ENCODE measurements at regions not wholly inside any gene's neighbourhood (a gene's known extent, or its start where the extent isn't known, plus 50 kb on each side); places are given as distances from the start of the nearest gene placed in this dataset.

GRCh38 chr6:56386717-56387116 is 139.3 kb upstream of the COL21A1 start:
- Mint-ChIP-seq H3K9me3 (peaks cover 3 to 23% (median 6%) of the 10 kb centered on the region in 6 donors), H3K36me3 (no peaks in the 10 kb centered on the region), H3K27ac (no peak overlapping the region), H3K4me3 (no peak overlapping the region), H3K27me3 (ENCODE audit: low read depth in 3 of 3) (peaks cover 0 to 7% (median 2%) of the 10 kb centered on the region in 3 donors), H3K4me1 (peaks cover 3 to 12% of the 10 kb centered on the region in 2 donors)
- no peak for DNase-seq

DNA sequence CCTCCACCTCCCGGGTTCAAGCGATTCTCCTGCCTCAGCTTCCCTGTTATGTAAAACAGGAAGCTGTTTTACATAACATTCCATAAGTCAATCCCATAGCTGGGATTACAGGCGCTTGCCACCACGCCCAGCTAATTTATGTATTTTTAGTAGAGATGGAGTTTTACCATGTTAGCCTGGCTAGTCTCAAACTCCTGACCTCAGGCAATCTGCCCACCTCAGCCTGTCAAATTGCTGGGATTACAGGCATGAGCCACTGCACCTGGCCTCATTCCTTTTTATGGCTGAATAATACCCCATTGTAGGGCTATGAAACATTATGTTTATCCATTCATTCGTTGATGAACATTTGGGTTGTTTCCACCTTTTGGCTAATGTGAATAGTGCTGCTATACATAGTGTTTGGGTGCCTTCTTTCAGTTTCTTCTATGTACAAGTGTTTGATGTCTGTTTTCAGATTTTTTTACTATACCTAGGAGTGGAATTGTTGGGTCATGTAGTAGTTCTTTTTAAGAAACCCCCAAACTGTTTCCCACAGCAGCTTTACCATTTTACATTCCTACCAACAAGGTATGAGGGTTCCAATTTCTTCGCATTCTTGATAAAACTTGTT is 138.7 kb upstream of the COL21A1 start:
- H3K4me1 Mint-ChIP-seq: peaks cover 3 to 12% of the 10 kb centered on the region in 2 donors
- H3K27ac Mint-ChIP-seq: no peak overlapping the region
- DNase-seq: no peak
- no peaks in the 10 kb centered on the region for H3K36me3 Mint-ChIP-seq
- peaks cover 0 to 7% (median 2%) of the 10 kb centered on the region in 3 donors for H3K27me3 Mint-ChIP-seq (ENCODE audit: low read depth in 3 of 3)
- no peak overlapping the region for H3K4me3 Mint-ChIP-seq
- H3K9me3 Mint-ChIP-seq: peaks cover 3 to 23% (median 6%) of the 10 kb centered on the region in 6 donors

DNA sequence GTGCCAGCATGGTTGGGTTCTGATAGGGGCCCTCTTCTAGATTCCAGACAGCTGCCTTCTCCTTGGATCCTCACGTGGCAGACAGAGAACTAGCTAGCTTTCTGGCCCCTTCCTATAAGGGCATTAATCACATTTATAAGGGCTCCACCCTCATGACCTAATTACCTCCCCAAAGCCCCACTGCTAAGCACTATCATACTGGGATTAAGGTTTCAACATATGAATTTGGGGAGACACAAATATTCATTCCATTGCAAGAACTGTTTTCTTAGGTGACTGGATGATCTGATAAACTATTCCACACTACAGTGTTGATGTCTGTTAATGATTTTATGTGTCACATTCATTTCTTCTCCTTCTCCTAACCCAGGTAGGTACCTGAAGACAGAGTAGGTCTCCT is 135.8 kb upstream of the COL21A1 start:
- DNase-seq: no peak
- Mint-ChIP-seq H3K27me3 (ENCODE audit: low read depth in 3 of 3) (peaks cover 0 to 2% (median 2%) of the 10 kb centered on the region in 3 donors), H3K4me3 (no peak overlapping the region), H3K9me3 (peaks cover 0 to 6% (median 0%) of the 10 kb centered on the region in 6 donors), H3K4me1 (peaks cover 3 to 12% of the 10 kb centered on the region in 2 donors), H3K36me3 (no peaks in the 10 kb centered on the region), H3K27ac (no peak overlapping the region)

DNA sequence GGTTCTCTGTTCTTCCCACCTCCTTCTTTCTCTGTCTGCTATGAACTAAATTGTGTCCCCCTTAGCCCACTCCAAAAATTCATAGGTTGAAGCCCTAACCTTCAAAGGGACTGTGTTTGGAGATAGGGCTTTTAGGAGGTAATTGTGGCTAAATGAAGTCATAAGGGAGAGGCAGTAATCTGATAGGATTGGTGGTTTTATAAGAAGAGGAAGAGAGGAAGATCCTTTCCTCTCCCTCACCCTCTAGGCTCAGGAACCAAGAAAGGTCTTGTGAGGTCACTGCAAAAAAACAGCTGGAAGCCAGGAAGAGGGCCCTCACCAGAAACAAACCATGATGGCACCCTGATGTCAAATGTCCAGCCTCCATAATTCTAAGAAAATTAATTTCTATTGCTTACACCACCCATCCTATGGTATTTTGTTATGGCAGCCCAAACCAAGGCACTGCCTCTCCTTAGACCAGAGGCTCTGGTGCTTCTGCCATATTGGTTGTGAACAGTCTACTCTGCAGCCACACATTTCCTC is 135.1 kb upstream of the COL21A1 start:
- no peak overlapping the region for H3K4me3 Mint-ChIP-seq
- peaks cover 0 to 2% (median 0%) of the 10 kb centered on the region in 6 donors for H3K9me3 Mint-ChIP-seq
- H3K27me3 Mint-ChIP-seq (ENCODE audit: low read depth in 3 of 3): peaks cover 0 to 2% (median 2%) of the 10 kb centered on the region in 3 donors
- H3K4me1 Mint-ChIP-seq: peaks cover 3 to 12% of the 10 kb centered on the region in 2 donors
- no peak overlapping the region for H3K27ac Mint-ChIP-seq
- no peaks in the 10 kb centered on the region for H3K36me3 Mint-ChIP-seq
- no peak for DNase-seq

GRCh38 chr6:56381801-56382251 is 134.4 kb upstream of the COL21A1 start:
- H3K9me3 Mint-ChIP-seq: peaks cover 0 to 2% (median 0%) of the 10 kb centered on the region in 6 donors
- peaks cover 3 to 12% of the 10 kb centered on the region in 2 donors for H3K4me1 Mint-ChIP-seq
- no peak overlapping the region for H3K4me3 Mint-ChIP-seq
- H3K27ac Mint-ChIP-seq: no peak overlapping the region
- H3K36me3 Mint-ChIP-seq: no peaks in the 10 kb centered on the region
- peaks cover 0 to 2% (median 2%) of the 10 kb centered on the region in 3 donors for H3K27me3 Mint-ChIP-seq (ENCODE audit: low read depth in 3 of 3)
- no peak for DNase-seq

GRCh38 chr6:56380476-56380875 is 133.1 kb upstream of the COL21A1 start:
- no peak for DNase-seq
- Mint-ChIP-seq H3K27ac (no peak overlapping the region), H3K4me1 (peaks cover 3 to 12% of the 10 kb centered on the region in 2 donors), H3K36me3 (no peaks in the 10 kb centered on the region), H3K4me3 (no peak overlapping the region), H3K9me3 (no peaks in the 10 kb centered on the region), H3K27me3 (ENCODE audit: low read depth in 3 of 3) (peaks cover 0 to 2% (median 0%) of the 10 kb centered on the region in 3 donors)

DNA sequence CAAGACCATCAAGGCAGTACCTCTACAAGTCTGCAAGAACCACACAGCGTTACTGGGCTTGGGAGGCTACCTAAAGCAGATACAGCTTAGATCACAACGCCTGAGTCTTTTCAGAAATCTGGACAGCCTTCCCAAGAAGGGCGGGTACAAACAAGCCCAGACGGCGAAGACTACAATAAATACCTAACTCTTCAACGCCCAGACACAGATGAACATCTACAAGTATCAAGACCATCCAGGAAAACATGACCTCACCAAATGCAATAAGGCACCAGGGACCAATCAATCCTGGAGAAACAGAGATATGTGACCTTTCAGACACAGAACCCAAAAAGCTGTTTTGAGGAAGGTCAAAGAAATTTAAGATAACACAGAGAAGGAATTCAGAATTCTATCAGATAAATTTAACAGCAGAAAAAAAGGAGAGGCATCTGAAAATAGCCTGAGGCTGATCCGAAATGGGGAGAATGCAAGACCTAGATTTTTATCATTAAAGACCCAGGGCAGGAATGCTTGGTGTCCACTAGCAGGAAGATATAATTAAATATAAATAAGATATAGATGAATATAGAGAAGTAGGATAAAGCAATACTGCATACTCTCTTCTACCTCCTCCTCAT is 131.7 kb upstream of the COL21A1 start:
- no peaks in the 10 kb centered on the region for H3K9me3 Mint-ChIP-seq
- H3K27me3 Mint-ChIP-seq (ENCODE audit: low read depth in 3 of 3): peaks cover 0 to 2% (median 0%) of the 10 kb centered on the region in 3 donors
- H3K36me3 Mint-ChIP-seq: no peaks in the 10 kb centered on the region
- no peak overlapping the region for H3K27ac Mint-ChIP-seq
- DNase-seq: no peak
- H3K4me1 Mint-ChIP-seq: peaks cover 3 to 12% of the 10 kb centered on the region in 2 donors
- no peak overlapping the region for H3K4me3 Mint-ChIP-seq

DNA sequence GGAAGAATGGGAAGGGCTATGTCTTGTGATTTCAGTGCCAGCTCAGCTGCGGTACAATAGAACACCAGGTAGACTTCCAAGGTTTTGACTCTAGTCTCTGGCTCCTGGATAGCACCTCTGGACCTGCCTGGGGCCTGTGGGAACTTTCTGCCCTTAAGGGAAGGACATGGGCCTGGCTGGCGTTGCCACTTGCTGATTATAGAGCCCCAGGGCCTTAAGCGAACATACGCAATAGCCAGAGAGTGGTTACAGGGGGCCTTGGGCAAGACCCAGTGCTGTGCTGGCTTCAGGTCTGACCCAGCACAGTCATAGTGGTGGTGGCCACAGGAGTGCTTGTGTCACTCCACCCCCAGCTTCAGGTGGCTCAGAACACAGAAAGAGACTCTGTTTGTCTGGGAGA is 131.1 kb upstream of the COL21A1 start:
- Mint-ChIP-seq H3K9me3 (no peaks in the 10 kb centered on the region), H3K36me3 (no peaks in the 10 kb centered on the region), H3K27me3 (ENCODE audit: low read depth in 3 of 3) (peaks cover 0 to 2% (median 0%) of the 10 kb centered on the region in 3 donors), H3K4me3 (no peak overlapping the region), H3K4me1 (peaks cover 3 to 9% of the 10 kb centered on the region in 2 donors), H3K27ac (no peak overlapping the region)
- DNase-seq: no peak

- Mint-ChIP-seq H3K9me3 (no peaks in the 10 kb centered on the region), H3K36me3 (no peaks in the 10 kb centered on the region), H3K27me3 (ENCODE audit: low read depth in 3 of 3) (peaks cover 0 to under 1% (median 0%) of the 10 kb centered on the region in 3 donors), H3K4me1 (no peaks in the 10 kb centered on the region), H3K27ac (no peak overlapping the region), H3K4me3 (no peak overlapping the region)
- no peak for DNase-seq
These were observed 129.9 kb upstream of the COL21A1 start for GRCh38 chr6:56377295-56377694.

DNA sequence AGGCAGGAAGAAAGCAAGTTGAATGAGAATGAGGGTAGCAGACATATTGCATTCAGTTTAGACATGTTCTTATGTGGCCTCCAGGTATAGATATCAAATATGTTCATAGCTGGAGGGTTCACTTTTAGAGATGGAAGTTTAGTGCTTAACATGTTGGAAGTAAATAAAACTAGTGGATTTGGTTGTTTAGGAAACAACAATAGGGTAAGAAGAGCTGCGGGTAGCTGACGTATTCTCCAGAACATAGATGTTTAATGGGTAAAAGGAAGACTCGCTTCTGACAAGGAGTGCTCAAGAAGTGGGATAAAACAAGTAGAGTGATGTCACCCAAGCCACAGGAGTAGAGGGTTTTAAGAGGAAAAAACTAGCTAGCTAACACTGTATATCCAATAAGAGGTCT is 128.4 kb upstream of the COL21A1 start:
- Mint-ChIP-seq H3K27me3 (ENCODE audit: low read depth in 3 of 3) (no peaks in the 10 kb centered on the region), H3K36me3 (no peaks in the 10 kb centered on the region), H3K27ac (no peak overlapping the region), H3K9me3 (no peaks in the 10 kb centered on the region), H3K4me3 (no peak overlapping the region), H3K4me1 (no peaks in the 10 kb centered on the region)
- no peak for DNase-seq

GRCh38 chr6:56374841-56375369 is 127.5 kb upstream of the COL21A1 start:
- Mint-ChIP-seq H3K36me3 (no peaks in the 10 kb centered on the region), H3K4me1 (no peaks in the 10 kb centered on the region), H3K4me3 (no peak overlapping the region), H3K27me3 (ENCODE audit: low read depth in 3 of 3) (no peaks in the 10 kb centered on the region), H3K9me3 (no peaks in the 10 kb centered on the region), H3K27ac (no peak overlapping the region)
- no peak for DNase-seq

DNA sequence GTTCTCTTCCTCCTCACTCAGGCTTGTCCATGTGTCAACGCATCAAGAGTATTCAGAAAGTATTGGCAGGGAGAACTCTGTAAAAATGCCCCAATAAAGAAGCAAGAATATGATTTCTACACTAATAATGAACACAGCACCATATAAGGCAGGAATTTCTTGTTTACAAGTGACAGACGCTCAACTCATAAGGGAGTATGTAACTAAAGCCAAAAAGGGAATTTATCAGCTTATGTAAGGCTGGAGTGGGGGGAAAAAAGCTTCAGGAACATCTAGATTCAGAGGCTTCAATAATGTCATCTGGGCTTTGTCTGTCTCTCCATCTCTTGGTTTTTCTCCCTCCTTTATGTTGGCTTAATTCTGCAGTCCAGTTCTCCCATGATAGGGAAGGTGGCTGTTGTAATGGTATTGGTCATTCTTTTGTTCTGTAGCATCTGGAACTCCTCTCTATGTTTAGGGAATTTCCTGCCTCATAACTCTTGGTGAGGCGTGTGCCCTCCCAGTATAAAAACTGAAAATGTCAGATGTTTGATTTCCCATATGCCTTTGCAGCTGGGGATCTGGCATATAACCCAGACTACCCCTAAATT is 125.1 kb upstream of the COL21A1 start:
- Mint-ChIP-seq H3K27ac (no peak overlapping the region), H3K4me3 (no peak overlapping the region), H3K27me3 (ENCODE audit: low read depth in 3 of 3) (no peaks in the 10 kb centered on the region)

GRCh38 chr6:56370561-56371211 is 123.3 kb upstream of the COL21A1 start:
- Mint-ChIP-seq H3K4me3 (no peak overlapping the region), H3K27me3 (ENCODE audit: low read depth in 3 of 3) (peaks cover 0 to 2% (median 0%) of the 10 kb centered on the region in 3 donors), H3K36me3 (no peaks in the 10 kb centered on the region), H3K4me1 (no peaks in the 10 kb centered on the region), H3K27ac (no peak overlapping the region), H3K9me3 (no peaks in the 10 kb centered on the region)
- DNase-seq: no peak

More for the DNA sequence above, 125.1 kb upstream of the COL21A1 start:
- H3K36me3 Mint-ChIP-seq: no peaks in the 10 kb centered on the region
- DNase-seq: no peak
- no peaks in the 10 kb centered on the region for H3K9me3 Mint-ChIP-seq
- H3K4me1 Mint-ChIP-seq: no peaks in the 10 kb centered on the region

Measured in immature natural killer cell (primary cell).